IMR-90 (cell line): ENCODE measurements at regions not wholly inside any gene's neighbourhood (a gene's known extent, or its start where the extent isn't known, plus 50 kb on each side); places are given as distances from the start of the nearest gene placed in this dataset.

Source experiments
- ATAC-seq: fragments of 200-7000 bp; cut with Tn5 transposase; 2 replicates; pipeline ENCODE4 v1.9.1; 2020; ENCODE audit warnings: low read depth, mild to moderate bottlenecking, moderate library complexity
- BruUV-seq: library from RNA; stranded (reverse); fragments of 400-500 nt; replicated peaks from 2 replicates; lab custom pipeline; 2021; lab: Mats Ljungman, UMichigan
- CTCF ChIA-PET: fragments of 300-600 bp; formaldehyde crosslinking; extraction: SDS; loops from one replicate; lab custom pipeline; 2021; ENCODE audit warnings: antibody characterized with exemption; lab: Yijun Ruan, JAX
- POLR2A ChIA-PET: fragments of 300-600 bp; sonication (Branson Sonifier 250); formaldehyde crosslinking; loops from one replicate; lab custom pipeline; 2022; ENCODE audit warnings: antibody characterized with exemption; ENCODE audit not compliant: unreplicated experiment; lab: Charles Lee
- DNase-seq: peaks from one replicate; pipeline ENCODE4 v3.0.0; 2013
- H2AFZ ChIP-seq: replicated peaks from 2 replicates; pipeline ENCODE3; 2013; ENCODE audit warnings: low read length, mild to moderate bottlenecking; ENCODE audit not compliant: poor library complexity
- H2AK5ac ChIP-seq: 2 replicates; pipeline ENCODE4 v1.6.1; 2013; ENCODE audit warnings: low read depth, low read length, inconsistent platforms
- H2AK9ac ChIP-seq: replicated peaks from 2 replicates; pipeline ENCODE3; 2013; ENCODE audit warnings: mild to moderate bottlenecking, low read depth, low read length, moderate library complexity; ENCODE audit not compliant: poor library complexity
- H2BK120ac ChIP-seq: 2 replicates; pipeline ENCODE4 v1.6.1; 2013; ENCODE audit warnings: low read depth, low read length, inconsistent platforms
- H2BK15ac ChIP-seq: 3 replicates; pipeline ENCODE4 v1.6.1; 2013; ENCODE audit warnings: low read depth, low read length, inconsistent platforms
- H2BK20ac ChIP-seq: 2 replicates; pipeline ENCODE4 v1.6.1; 2013; ENCODE audit warnings: low read depth, mild to moderate bottlenecking, inconsistent platforms, low read length, moderate library complexity
- H2BK5ac ChIP-seq: 2 replicates; pipeline ENCODE4 v1.6.1; 2013; ENCODE audit warnings: mild to moderate bottlenecking, low read depth, low read length, inconsistent platforms; ENCODE audit not compliant: poor library complexity, severe bottlenecking
- H3K14ac ChIP-seq: replicated peaks from 2 replicates; pipeline ENCODE4 v1.6.1; 2013; ENCODE audit warnings: low read depth, low read length, inconsistent platforms
- H3K18ac ChIP-seq: 2 replicates; pipeline ENCODE4 v1.6.1; 2013; ENCODE audit warnings: low read depth, low read length, control low read depth
- H3K23ac ChIP-seq: 2 replicates; pipeline ENCODE4 v1.6.1; 2013; ENCODE audit warnings: low read depth, low read length, inconsistent platforms
- H3K27ac ChIP-seq: 2 replicates; pipeline ENCODE4 v1.5.1; 2013; ENCODE audit warnings: mild to moderate bottlenecking, control low read depth, low read length; ENCODE audit not compliant: insufficient read depth
- H3K27me3 ChIP-seq: 2 replicates; pipeline ENCODE4 v1.6.1; 2013; ENCODE audit warnings: low read length; ENCODE audit not compliant: control insufficient read depth, insufficient read depth
- H3K36me3 ChIP-seq: 2 replicates; pipeline ENCODE4 v1.6.1; 2013; ENCODE audit warnings: low read length, mixed read lengths; ENCODE audit not compliant: control insufficient read depth, insufficient read depth
- H3K4ac ChIP-seq: 2 replicates; pipeline ENCODE4 v1.6.1; 2013; ENCODE audit warnings: low read depth, low read length, inconsistent platforms
- H3K4me1 ChIP-seq: 2 replicates; pipeline ENCODE4 v1.6.1; 2013; ENCODE audit warnings: low read length, mixed read lengths; ENCODE audit not compliant: control insufficient read depth, insufficient read depth
- H3K4me2 ChIP-seq: 2 replicates; pipeline ENCODE4 v1.6.1; 2013; ENCODE audit warnings: low read depth, mild to moderate bottlenecking, control low read depth, low read length, moderate library complexity
- H3K4me3 ChIP-seq: 2 replicates; pipeline ENCODE4 v1.5.1; 2013; ENCODE audit warnings: low read depth, mild to moderate bottlenecking, control low read depth, low read length, moderate library complexity; ENCODE audit not compliant: insufficient read depth
- H3K56ac ChIP-seq: 2 replicates; pipeline ENCODE4 v1.6.1; 2013; ENCODE audit warnings: low read length, inconsistent platforms; ENCODE audit not compliant: insufficient read depth; ENCODE audit errors: extremely low read depth
- H3K79me1 ChIP-seq, 2 experiments: 2 replicates each; pipeline ENCODE4 v1.6.1; 2013; ENCODE audit warnings: low read length in 2 of 2, inconsistent platforms in 1 of 2, low read depth in 1 of 2
- H3K9ac ChIP-seq: 2 replicates; pipeline ENCODE4 v1.6.1; 2013; ENCODE audit warnings: low read depth, low read length, control low read depth
- H3K9me1 ChIP-seq: 2 replicates; pipeline ENCODE4 v1.6.1; 2013; ENCODE audit warnings: low read length, inconsistent platforms; ENCODE audit not compliant: insufficient read depth
- H3K9me3 ChIP-seq: 2 replicates; pipeline ENCODE4 v1.6.1; 2013; ENCODE audit warnings: low read length; ENCODE audit not compliant: control insufficient read depth, insufficient read depth
- H4K20me1 ChIP-seq: 2 replicates; pipeline ENCODE4 v1.6.1; 2013; ENCODE audit warnings: low read length, inconsistent platforms; ENCODE audit not compliant: insufficient read depth
- H4K5ac ChIP-seq: 2 replicates; pipeline ENCODE4 v1.6.1; 2013; ENCODE audit warnings: mild to moderate bottlenecking, low read depth, low read length, control low read depth
- H4K8ac ChIP-seq, 2 experiments: 2 replicates each; pipeline ENCODE4 v1.6.1; 2013; ENCODE audit warnings: low read depth in 2 of 2, low read length in 2 of 2, control low read depth in 1 of 2, inconsistent platforms in 1 of 2
- H4K91ac ChIP-seq: 2 replicates; pipeline ENCODE4 v1.6.1; 2013; ENCODE audit warnings: low read depth, low read length, inconsistent platforms; ENCODE audit not compliant: insufficient read depth
- CEBPB ChIP-seq: IDR thresholded peaks from 2 replicates; pipeline ENCODE4 v1.6.1; 2012; ENCODE audit warnings: low read depth, low read length, improper control_type of control experiment
- CHD1 ChIP-seq: IDR thresholded peaks from 2 replicates; pipeline ENCODE4 v1.6.1; 2012; ENCODE audit warnings: low read depth, low read length, improper control_type of control experiment
- CTCF ChIP-seq: conservative IDR thresholded peaks from 2 replicates; pipeline ENCODE4 v1.5.1; 2012; ENCODE audit warnings: mild to moderate bottlenecking, low read depth, low read length, improper control_type of control experiment
- FOS ChIP-seq: fragments of 150-350 bp; IDR thresholded peaks from 2 replicates; pipeline ENCODE4 v1.6.1; 2016; ENCODE audit warnings: low read depth, low read length
- MAFK ChIP-seq: IDR thresholded peaks from 2 replicates; pipeline ENCODE4 v1.6.1; 2012; ENCODE audit warnings: low read depth, low read length, improper control_type of control experiment
- MAZ ChIP-seq: IDR thresholded peaks from 2 replicates; pipeline ENCODE4 v1.6.1; 2012; ENCODE audit warnings: low read depth, mild to moderate bottlenecking, low read length, improper control_type of control experiment, moderate library complexity, borderline replicate concordance
- NFE2L2 ChIP-seq: fragments of 150-350 bp; IDR thresholded peaks from 2 replicates; pipeline ENCODE4 v1.6.1; 2016; ENCODE audit warnings: low read depth, mild to moderate bottlenecking, low read length
- POLR2A ChIP-seq: IDR thresholded peaks from 2 replicates; pipeline ENCODE4 v1.6.1; 2012; ENCODE audit warnings: mild to moderate bottlenecking, low read depth, low read length
- RFX5 ChIP-seq: IDR thresholded peaks from 2 replicates; pipeline ENCODE4 v1.8.0; 2012; ENCODE audit warnings: low read depth, mild to moderate bottlenecking, low read length, moderate library complexity
- USF2 ChIP-seq: fragments of 150-350 bp; IDR thresholded peaks from 2 replicates; pipeline ENCODE4 v1.6.1; 2017; ENCODE audit warnings: mild to moderate bottlenecking, antibody characterized with exemption, low read length, low read depth
- WGBS, 2 experiments: methylation state at CpG; one replicate each; pipeline versions ENCODE4 v1.1.5 to v1.1.7; 2013; ENCODE audit warnings: missing lambda C conversion rate in 2 of 2; ENCODE audit not compliant: insufficient read length in 1 of 2; ENCODE audit errors: extremely low coverage in 2 of 2; 5-methylcytosine and 5-hydroxymethylcytosine counted together
- dilution Hi-C: fragments of 300-500 bp; cut with HindIII; formaldehyde crosslinking; loops from one replicate; pipeline ENCODE4 v1.14.3; 2018; ENCODE audit warnings: low sequenced_read_pairs; ENCODE audit not compliant: unreplicated experiment
- in situ Hi-C: fragments of 300-500 bp; cut with MboI; formaldehyde crosslinking; loops from 3 replicates; pipeline ENCODE4 v1.14.3; 2019; ENCODE audit warnings: low sequenced_read_pairs, inconsistent platforms, mixed read lengths
- intact Hi-C: fragments of 100-400 bp; cut with micrococcal nuclease; formaldehyde crosslinking; loops from 2 replicates; pipeline ENCODE4 v1.10.0; 2022

GRCh38 chr1:103448560-103448959 is 76.9 kb upstream of the RNPC3 start:
- H3K9ac ChIP-seq = no peak overlapping the region
- in situ Hi-C loops = no loop called here
- no peak overlapping the region for H3K18ac ChIP-seq
- H4K91ac ChIP-seq = no peak overlapping the region
- no peaks in the 10 kb centered on the region for H3K79me1 ChIP-seq
- H3K4ac ChIP-seq = no peak overlapping the region
- ATAC-seq (no peak), DNase-seq (no peak)
- no peak overlapping the region for H3K27ac ChIP-seq
- H4K5ac ChIP-seq = no peak overlapping the region
- no peak overlapping the region for H2BK120ac ChIP-seq
- TF ChIP-seq MAZ = no peak
- no peak for TF ChIP-seq CHD1
- no peak for TF ChIP-seq USF2
- no peak for TF ChIP-seq NFE2L2
- no peak for TF ChIP-seq FOS
- no peak for TF ChIP-seq CTCF
- TF ChIP-seq POLR2A = no peak
- no peak for TF ChIP-seq RFX5
- TF ChIP-seq MAFK = no peak
- no peak for TF ChIP-seq CEBPB
- POLR2A ChIA-PET = no interaction called here
- no peaks in the 10 kb centered on the region for H3K9me3 ChIP-seq
- no peak overlapping the region for H3K23ac ChIP-seq
- no TSS peak for BruUV-seq
- CTCF ChIA-PET = no interaction called here
- H3K14ac ChIP-seq = no peak overlapping the region
- no peak overlapping the region for H2AK9ac ChIP-seq
- dilution Hi-C loops = no loop called here
- no peak overlapping the region for H2AK5ac ChIP-seq
- no peak overlapping the region for H2BK5ac ChIP-seq
- H4K20me1 ChIP-seq = no peaks in the 10 kb centered on the region
- no peak overlapping the region for H2BK20ac ChIP-seq
- WGBS, 2 experiments = no CpG with 5 or more reads among the region's 1 CpG
- H4K8ac ChIP-seq = no peak overlapping the region
- H3K27me3 ChIP-seq = no peaks in the 10 kb centered on the region
- intact Hi-C loops = no loop called here
- H3K4me2 ChIP-seq = no peak overlapping the region
- no peaks in the 10 kb centered on the region for H3K9me1 ChIP-seq
- H2AFZ ChIP-seq = no peak overlapping the region
- H3K36me3 ChIP-seq = no peaks in the 10 kb centered on the region
- no peak overlapping the region for H2BK15ac ChIP-seq
- H3K56ac ChIP-seq = no peak overlapping the region
- no peak overlapping the region for H3K4me3 ChIP-seq
- no peaks in the 10 kb centered on the region for H3K4me1 ChIP-seq
